Left ventricle myocardium inferior (tissue), 1 donor: ENCODE measurements at regions not wholly inside any gene's neighbourhood (a gene's known extent, or its start where the extent isn't known, plus 50 kb on each side); places are given as distances from the start of the nearest gene placed in this dataset.
"Not testable (repeated sequence)": the region's sequence is repeated elsewhere in the genome, so short reads cannot be mapped to it uniquely, and the experiment has no call there.

ENCODE experiments used
- DNase-seq: peaks from one replicate; pipeline ENCODE4 v3.0.0-alpha.2; 2020
- H3K27ac ChIP-seq: fragments of 200-600 bp; replicated peaks from 2 replicates; pipeline ENCODE4 v1.8.0; 2021
- H3K27me3 ChIP-seq: fragments of 200-600 bp; 2 replicates; pipeline ENCODE4 v1.8.0; 2021; ENCODE audit warnings: low read depth
- H3K36me3 ChIP-seq: fragments of 200-600 bp; 2 replicates; pipeline ENCODE4 v1.8.0; 2021
- H3K4me1 ChIP-seq: fragments of 200-600 bp; 2 replicates; pipeline ENCODE4 v1.8.0; 2021
- H3K4me3 ChIP-seq: fragments of 200-600 bp; 2 replicates; pipeline ENCODE4 v1.8.0; 2021; ENCODE audit warnings: mild to moderate bottlenecking, moderate library complexity
- H3K9me3 ChIP-seq: fragments of 200-600 bp; replicated peaks from 2 replicates; pipeline ENCODE4 v1.8.0; 2021
- intact Hi-C: fragments of 100-400 bp; cut with micrococcal nuclease; formaldehyde crosslinking; loops from one replicate; pipeline ENCODE4 v1.11.0; 2022
- TF ChIP-seq, protein P1 (sequence below): fragments of 200-600 bp; IDR thresholded peaks from 2 replicates; pipeline ENCODE4 v1.8.0; 2021; ENCODE audit warnings: antibody characterized with exemption, mild to moderate bottlenecking, borderline replicate concordance
- donor health status: DM: no; HTN: yes; CAD: no; lungs with severe emphysema.

DNA sequence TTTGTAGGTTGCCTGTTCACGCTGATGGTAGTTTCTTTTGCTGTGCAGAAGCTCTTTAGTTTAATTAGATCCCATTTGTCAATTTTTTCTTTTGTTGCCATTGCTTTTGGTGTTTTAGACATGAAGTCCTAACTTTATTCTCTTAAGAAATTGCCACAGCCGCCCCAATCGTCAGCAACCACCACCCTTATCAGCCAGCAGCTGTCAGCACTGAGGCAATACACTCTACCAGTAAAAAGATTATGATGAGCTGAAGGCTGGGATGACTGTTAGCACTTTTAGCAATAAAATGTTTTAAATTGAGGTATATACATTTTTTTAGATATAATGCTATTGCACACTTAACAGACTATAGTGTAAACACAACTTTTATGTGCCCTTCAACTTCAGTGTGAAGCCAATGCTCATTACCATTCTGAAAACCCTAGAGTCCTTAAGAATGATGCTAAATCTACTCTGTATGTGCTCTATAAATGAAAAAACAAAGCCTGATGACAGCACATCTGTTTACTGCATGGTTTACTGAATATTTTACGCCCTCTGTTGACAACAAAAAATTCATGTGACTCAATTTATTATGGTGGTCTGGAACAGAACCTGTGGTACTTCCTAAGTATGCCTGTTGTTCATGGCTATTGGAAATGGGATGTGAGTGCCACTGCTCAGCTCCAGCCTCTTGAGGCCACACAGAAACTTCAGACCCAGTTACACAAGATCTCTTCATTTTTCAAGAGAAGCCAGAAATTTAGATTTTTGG lies 197.4 kb downstream of the DUSP6 start:
- TF ChIP-seq, protein P1, sequence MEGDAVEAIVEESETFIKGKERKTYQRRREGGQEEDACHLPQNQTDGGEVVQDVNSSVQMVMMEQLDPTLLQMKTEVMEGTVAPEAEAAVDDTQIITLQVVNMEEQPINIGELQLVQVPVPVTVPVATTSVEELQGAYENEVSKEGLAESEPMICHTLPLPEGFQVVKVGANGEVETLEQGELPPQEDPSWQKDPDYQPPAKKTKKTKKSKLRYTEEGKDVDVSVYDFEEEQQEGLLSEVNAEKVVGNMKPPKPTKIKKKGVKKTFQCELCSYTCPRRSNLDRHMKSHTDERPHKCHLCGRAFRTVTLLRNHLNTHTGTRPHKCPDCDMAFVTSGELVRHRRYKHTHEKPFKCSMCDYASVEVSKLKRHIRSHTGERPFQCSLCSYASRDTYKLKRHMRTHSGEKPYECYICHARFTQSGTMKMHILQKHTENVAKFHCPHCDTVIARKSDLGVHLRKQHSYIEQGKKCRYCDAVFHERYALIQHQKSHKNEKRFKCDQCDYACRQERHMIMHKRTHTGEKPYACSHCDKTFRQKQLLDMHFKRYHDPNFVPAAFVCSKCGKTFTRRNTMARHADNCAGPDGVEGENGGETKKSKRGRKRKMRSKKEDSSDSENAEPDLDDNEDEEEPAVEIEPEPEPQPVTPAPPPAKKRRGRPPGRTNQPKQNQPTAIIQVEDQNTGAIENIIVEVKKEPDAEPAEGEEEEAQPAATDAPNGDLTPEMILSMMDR, result peak; percentile 17
- intact Hi-C loops, result loop anchor here (10.0 kb wide), 1 partner anchor 100 kb away; no protein-coding TSS in a partner anchor
- no peak for DNase-seq

DNA sequence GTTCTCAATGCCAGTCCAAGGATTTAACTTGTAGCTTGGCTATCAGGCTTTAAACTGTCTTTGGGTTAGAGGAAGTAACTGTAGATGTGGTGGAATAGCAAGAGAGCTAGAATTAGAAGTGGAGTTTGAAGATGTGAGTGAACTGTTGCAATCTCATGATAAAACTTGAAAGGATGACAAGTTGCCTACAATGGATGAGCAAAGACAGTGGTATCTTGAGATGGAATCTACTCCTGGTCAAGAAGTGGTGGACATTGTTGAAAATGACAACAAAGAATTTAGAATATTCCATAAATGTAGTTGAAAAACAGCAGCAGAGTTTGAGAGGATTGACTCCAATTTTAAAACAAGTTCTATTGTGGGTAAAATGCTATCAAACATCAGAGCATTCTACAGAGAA lies 199.0 kb downstream of the DUSP6 start:
- H3K36me3 ChIP-seq, result no peaks in the 10 kb centered on the region
- H3K4me1 ChIP-seq, result peaks cover 19% of the 10 kb centered on the region
- intact Hi-C loops, result loop anchor here (10.0 kb wide), 1 partner anchor 99 kb away; no protein-coding TSS in a partner anchor
- no peak for DNase-seq
- TF ChIP-seq, protein P1, result no peak
- H3K27ac ChIP-seq, result no peak overlapping the region
- H3K9me3 ChIP-seq, result peaks cover 6% of the 10 kb centered on the region
- H3K27me3 ChIP-seq, result no peaks in the 10 kb centered on the region
- H3K4me3 ChIP-seq, result no peak overlapping the region

More for the DNA sequence above, 197.4 kb downstream of the DUSP6 start:
- no peak overlapping the region for H3K27ac ChIP-seq
- peaks cover 6% of the 10 kb centered on the region for H3K9me3 ChIP-seq
- H3K36me3 ChIP-seq, result no peaks in the 10 kb centered on the region
- no peaks in the 10 kb centered on the region for H3K27me3 ChIP-seq
- peaks cover 21% of the 10 kb centered on the region for H3K4me1 ChIP-seq
- no peak overlapping the region for H3K4me3 ChIP-seq

DNA sequence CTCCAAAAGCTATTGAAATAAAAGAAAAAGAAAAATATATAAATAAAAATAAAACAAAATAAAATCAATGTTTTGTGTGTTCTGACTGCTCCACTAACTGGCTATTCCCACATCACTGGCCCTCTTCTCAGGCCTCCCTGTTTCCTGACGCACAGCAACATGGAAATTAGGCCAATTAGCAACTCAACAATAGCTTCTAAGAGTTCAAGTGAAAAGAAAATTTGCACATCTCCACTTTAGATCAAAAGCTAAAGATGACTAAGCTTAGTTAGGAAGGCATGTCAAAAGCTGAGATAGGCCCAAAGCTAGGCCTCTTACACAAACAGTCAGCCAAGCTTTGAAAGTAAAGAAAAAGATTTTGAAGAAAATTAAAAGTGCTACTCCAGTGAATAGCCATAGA lies 200.8 kb downstream of the DUSP6 start:
- TF ChIP-seq, protein P1, result no peak
- intact Hi-C loops, result loop anchor here (10.0 kb wide), 1 partner anchor 97 kb away; no protein-coding TSS in a partner anchor
- Histone ChIP-seq H3K9me3 (peaks cover 6% of the 10 kb centered on the region), H3K4me1 (peaks cover 9% of the 10 kb centered on the region), H3K27ac (no peak overlapping the region), H3K4me3 (no peak overlapping the region), H3K36me3 (no peaks in the 10 kb centered on the region), H3K27me3 (no peaks in the 10 kb centered on the region)
- no peak for DNase-seq

DNA sequence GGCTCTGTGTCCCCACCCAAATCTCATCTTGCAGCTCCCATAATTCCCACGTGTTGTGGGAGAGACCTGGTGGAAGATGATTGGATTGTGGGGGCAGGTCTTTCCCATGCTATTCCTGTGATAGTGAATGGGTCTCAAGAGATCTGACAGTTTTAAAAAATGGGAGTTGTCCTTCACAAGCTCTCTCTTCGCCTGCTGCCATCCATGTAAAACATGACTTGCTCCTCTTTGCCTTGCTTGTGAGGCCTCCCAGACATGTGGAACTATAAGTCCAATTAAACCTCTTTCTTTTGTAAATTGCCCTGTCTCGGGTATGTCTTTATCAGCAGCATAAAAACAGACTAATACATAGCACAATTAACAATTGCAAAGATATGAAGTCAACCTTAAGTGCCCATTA lies 201.5 kb downstream of the DUSP6 start:
- H3K36me3 ChIP-seq, H3K27me3 ChIP-seq, H3K4me3 ChIP-seq, DNase-seq, H3K9me3 ChIP-seq, H3K4me1 ChIP-seq, H3K27ac ChIP-seq: not testable (repeated sequence)
- intact Hi-C loops, result loop anchor here (10.0 kb wide), 1 partner anchor 96 kb away; no protein-coding TSS in a partner anchor

DNA sequence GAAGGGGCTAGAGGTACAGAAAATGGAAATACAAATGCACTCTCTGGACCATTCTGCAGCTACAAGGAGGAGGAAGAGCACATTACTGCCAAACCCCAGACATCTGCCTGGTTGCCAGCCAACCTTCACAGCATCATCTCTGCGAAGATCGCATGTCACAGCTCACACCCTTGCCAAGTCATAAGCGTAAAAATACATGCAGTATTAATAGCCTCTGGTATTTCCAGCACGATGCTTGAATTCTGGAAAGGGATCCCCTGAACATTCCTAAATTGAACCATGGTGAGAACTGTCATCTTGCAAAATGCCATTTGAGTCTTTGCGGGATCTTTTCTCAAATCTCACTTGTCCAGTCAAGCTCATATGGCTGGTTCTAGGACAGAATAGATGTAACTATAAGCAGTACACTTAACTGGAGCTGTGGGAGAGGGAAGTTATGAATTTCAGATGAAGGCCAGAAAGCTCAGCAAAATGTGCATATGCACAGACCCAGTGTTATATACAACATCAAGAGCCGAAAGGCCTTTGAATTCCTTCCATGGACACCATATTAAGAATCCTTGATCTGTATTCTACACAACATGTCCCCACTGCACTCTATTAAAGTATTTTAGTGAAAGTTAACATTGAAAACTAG lies 211.6 kb downstream of the DUSP6 start:
- intact Hi-C loops, result no loop called here
- TF ChIP-seq, protein P1, result no peak
- peak overlapping the region; percentile 77 for H3K27ac ChIP-seq

DNA sequence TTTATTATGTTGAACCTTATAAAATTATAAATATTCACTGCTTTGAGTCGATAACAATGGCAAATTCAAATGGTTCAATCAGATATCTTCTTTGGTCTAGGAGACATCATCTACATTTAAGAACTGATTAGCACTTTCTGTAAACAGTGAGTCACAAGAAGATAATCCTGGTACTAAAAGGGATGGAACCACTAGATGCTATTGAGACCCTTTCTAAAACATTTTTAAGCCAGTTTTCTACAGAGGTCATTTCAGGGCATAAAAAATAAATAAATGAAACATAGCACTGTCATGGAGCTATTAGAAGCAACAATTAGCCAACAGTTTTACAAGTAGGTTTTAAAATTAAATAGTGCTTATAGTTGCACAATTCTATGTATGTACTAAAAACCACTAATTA lies 212.2 kb downstream of the DUSP6 start:
- H3K27ac ChIP-seq, result peak overlapping the region; percentile 48
- intact Hi-C loops, result no loop called here
- TF ChIP-seq, protein P1, result no peak

More for the DNA sequence above, 211.6 kb downstream of the DUSP6 start:
- Histone ChIP-seq H3K4me1 (peaks cover 24% of the 10 kb centered on the region), H3K36me3 (no peaks in the 10 kb centered on the region), H3K9me3 (no peaks in the 10 kb centered on the region), H3K27me3 (no peaks in the 10 kb centered on the region), H3K4me3 (no peak overlapping the region)
- peak; percentile 58 for DNase-seq

More for the DNA sequence above, 212.2 kb downstream of the DUSP6 start:
- H3K4me3 ChIP-seq, result no peak overlapping the region
- H3K27me3 ChIP-seq, result no peaks in the 10 kb centered on the region
- H3K4me1 ChIP-seq, result peaks cover 25% of the 10 kb centered on the region
- no peak for DNase-seq
- H3K36me3 ChIP-seq, result no peaks in the 10 kb centered on the region
- H3K9me3 ChIP-seq, result no peaks in the 10 kb centered on the region
